ENCODE measurements at regions not wholly inside any gene's neighbourhood (a gene's known extent, or its start where the extent isn't known, plus 50 kb on each side); places are given as distances from the start of the nearest gene placed in this dataset.

GRCh38 chr12:23014749-23015148 lies 389.8 kb downstream of the ETNK1 start:
- TF ChIP-seq, protein P1, sequence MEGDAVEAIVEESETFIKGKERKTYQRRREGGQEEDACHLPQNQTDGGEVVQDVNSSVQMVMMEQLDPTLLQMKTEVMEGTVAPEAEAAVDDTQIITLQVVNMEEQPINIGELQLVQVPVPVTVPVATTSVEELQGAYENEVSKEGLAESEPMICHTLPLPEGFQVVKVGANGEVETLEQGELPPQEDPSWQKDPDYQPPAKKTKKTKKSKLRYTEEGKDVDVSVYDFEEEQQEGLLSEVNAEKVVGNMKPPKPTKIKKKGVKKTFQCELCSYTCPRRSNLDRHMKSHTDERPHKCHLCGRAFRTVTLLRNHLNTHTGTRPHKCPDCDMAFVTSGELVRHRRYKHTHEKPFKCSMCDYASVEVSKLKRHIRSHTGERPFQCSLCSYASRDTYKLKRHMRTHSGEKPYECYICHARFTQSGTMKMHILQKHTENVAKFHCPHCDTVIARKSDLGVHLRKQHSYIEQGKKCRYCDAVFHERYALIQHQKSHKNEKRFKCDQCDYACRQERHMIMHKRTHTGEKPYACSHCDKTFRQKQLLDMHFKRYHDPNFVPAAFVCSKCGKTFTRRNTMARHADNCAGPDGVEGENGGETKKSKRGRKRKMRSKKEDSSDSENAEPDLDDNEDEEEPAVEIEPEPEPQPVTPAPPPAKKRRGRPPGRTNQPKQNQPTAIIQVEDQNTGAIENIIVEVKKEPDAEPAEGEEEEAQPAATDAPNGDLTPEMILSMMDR (IDR thresholded peaks at IDR 0.05; ENCODE audit: unreplicated experiment), result no peak
- no peaks in the 10 kb centered on the region for H3K9me3 Mint-ChIP-seq (ENCODE audit: unreplicated experiment)
- no peak for DNase-seq (ENCODE audit: low spot score)
- peaks cover 1% of the 10 kb centered on the region for H3K27me3 Mint-ChIP-seq (ENCODE audit: unreplicated experiment)
- H3K4me1 Mint-ChIP-seq (ENCODE audit: unreplicated experiment), result no peaks in the 10 kb centered on the region
- H3K36me3 Mint-ChIP-seq (ENCODE audit: low read depth, unreplicated experiment), result no peaks in the 10 kb centered on the region
- H3K4me3 Mint-ChIP-seq (ENCODE audit: unreplicated experiment), result no peak overlapping the region
- H3K27ac Mint-ChIP-seq (ENCODE audit: unreplicated experiment), result no peak overlapping the region

DNA sequence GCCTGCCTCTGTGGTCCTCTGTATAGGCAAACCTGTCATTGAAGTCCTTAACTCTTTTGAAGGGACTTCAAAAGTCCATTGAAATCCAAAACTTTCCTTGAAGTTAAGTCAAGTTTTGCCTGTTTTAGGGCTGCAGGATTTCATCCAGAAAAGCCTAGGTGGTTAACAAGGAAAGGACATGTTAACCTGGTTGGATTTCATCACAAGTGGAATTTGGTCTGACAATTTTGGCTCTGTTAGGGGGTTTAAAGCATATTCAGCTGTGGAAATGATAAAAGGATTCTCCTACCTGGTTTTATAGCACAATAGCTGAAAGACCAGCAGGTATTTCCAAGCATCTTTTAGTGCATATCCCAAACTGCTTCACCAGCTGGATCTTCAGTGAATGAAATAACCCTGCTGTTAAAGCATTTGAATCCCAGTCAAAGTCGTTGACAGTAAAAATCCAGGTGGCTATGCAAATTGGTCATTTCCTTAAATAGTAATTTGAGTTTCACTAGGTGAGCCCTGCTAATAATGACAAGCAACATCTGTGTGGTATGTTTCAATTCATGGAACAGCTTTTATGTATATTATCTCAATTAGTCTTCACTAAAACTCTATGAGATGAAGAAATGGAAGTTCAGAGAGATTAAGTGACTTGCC lies 400.5 kb downstream of the ETNK1 start:
- Mint-ChIP-seq H3K36me3 (ENCODE audit: low read depth, unreplicated experiment) (no peaks in the 10 kb centered on the region), H3K9me3 (ENCODE audit: unreplicated experiment) (no peaks in the 10 kb centered on the region), H3K4me3 (ENCODE audit: unreplicated experiment) (no peak overlapping the region), H3K27ac (ENCODE audit: unreplicated experiment) (no peak overlapping the region), H3K27me3 (ENCODE audit: unreplicated experiment) (no peaks in the 10 kb centered on the region), H3K4me1 (ENCODE audit: unreplicated experiment) (no peaks in the 10 kb centered on the region)
- DNase-seq (ENCODE audit: low spot score), result no peak
- TF ChIP-seq, protein P1 (IDR thresholded peaks at IDR 0.05; ENCODE audit: unreplicated experiment), result no peak

- DNase-seq (ENCODE audit: low spot score), result no peak
- no peaks in the 10 kb centered on the region for H3K9me3 Mint-ChIP-seq (ENCODE audit: unreplicated experiment)
- TF ChIP-seq, protein P1 (IDR thresholded peaks at IDR 0.05; ENCODE audit: unreplicated experiment), result no peak
- H3K4me1 Mint-ChIP-seq (ENCODE audit: unreplicated experiment), result no peaks in the 10 kb centered on the region
- H3K36me3 Mint-ChIP-seq (ENCODE audit: low read depth, unreplicated experiment), result no peaks in the 10 kb centered on the region
- H3K27me3 Mint-ChIP-seq (ENCODE audit: unreplicated experiment), result no peaks in the 10 kb centered on the region
- H3K27ac Mint-ChIP-seq (ENCODE audit: unreplicated experiment), result no peak overlapping the region
- no peak overlapping the region for H3K4me3 Mint-ChIP-seq (ENCODE audit: unreplicated experiment)
Measured at GRCh38 chr12:23028158-23028802, 403.3 kb downstream of the ETNK1 start.

DNA sequence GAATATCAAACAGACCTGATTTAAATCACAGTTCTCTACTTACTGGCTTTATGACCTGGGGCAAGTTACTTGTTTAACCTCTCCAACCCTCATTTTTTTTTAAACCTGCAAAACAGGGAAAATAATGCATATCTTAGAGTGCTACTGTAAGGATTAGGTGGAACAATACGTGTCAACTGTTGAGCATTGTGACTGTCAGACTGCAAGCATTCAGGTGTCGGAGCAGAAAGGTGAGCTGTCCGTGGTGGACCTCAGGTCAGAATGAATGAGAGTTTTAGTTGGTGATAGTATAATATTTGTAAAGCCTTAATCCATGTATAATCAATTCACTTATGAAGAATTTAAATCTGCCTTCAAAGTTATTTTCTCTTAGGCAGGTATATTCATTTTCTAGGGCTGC lies 404.2 kb downstream of the ETNK1 start:
- no peaks in the 10 kb centered on the region for H3K4me1 Mint-ChIP-seq (ENCODE audit: unreplicated experiment)
- H3K36me3 Mint-ChIP-seq (ENCODE audit: low read depth, unreplicated experiment), result no peaks in the 10 kb centered on the region
- H3K9me3 Mint-ChIP-seq (ENCODE audit: unreplicated experiment), result no peaks in the 10 kb centered on the region
- H3K27ac Mint-ChIP-seq (ENCODE audit: unreplicated experiment), result no peak overlapping the region
- H3K27me3 Mint-ChIP-seq (ENCODE audit: unreplicated experiment), result no peaks in the 10 kb centered on the region
- H3K4me3 Mint-ChIP-seq (ENCODE audit: unreplicated experiment), result no peak overlapping the region
- no peak for DNase-seq (ENCODE audit: low spot score)
- TF ChIP-seq, protein P1 (IDR thresholded peaks at IDR 0.05; ENCODE audit: unreplicated experiment), result no peak

DNA sequence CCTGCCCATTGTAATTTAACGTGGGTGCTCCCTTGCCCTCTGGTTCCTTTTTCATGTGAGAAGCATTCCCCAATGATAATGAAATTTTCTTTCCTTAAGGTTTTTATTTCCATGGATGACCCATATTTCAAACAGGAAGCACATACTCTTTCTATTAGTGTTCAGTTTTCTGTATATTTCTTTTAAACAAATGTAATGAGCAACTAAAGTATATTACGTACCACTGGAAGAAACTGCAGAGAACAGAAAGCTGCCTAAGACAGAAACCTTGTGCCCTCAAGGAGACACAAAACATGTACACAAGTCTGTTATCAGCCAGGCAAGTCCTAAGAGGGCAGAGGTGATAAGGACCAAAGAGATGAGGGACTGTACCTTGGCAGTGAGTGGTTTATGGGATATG lies 414.9 kb downstream of the ETNK1 start:
- TF ChIP-seq, protein P1 (IDR thresholded peaks at IDR 0.05; ENCODE audit: unreplicated experiment), result no peak
- H3K27ac Mint-ChIP-seq (ENCODE audit: unreplicated experiment), result no peak overlapping the region

More for the DNA sequence above, 414.9 kb downstream of the ETNK1 start:
- Mint-ChIP-seq H3K27me3 (ENCODE audit: unreplicated experiment) (no peaks in the 10 kb centered on the region), H3K4me3 (ENCODE audit: unreplicated experiment) (no peak overlapping the region), H3K9me3 (ENCODE audit: unreplicated experiment) (no peaks in the 10 kb centered on the region), H3K4me1 (ENCODE audit: unreplicated experiment) (no peaks in the 10 kb centered on the region), H3K36me3 (ENCODE audit: low read depth, unreplicated experiment) (no peaks in the 10 kb centered on the region)
- no peak for DNase-seq (ENCODE audit: low spot score)

Data from endothelial cell (in vitro differentiated cells).